Ascending aorta (tissue), 2 donors: ENCODE measurements at regions not wholly inside any gene's neighbourhood (a gene's known extent, or its start where the extent isn't known, plus 50 kb on each side); places are given as distances from the start of the nearest gene placed in this dataset.
"Not testable (repeated sequence)": the region's sequence is repeated elsewhere in the genome, so short reads cannot be mapped to it uniquely, and the experiment has no call there.

ENCODE experiments used
- DNase-seq, 2 donors: peaks; one replicate each; pipeline ENCODE4 v3.0.0-alpha.2; 2019; ENCODE audit warnings: low spot score in 2 of 2
- H3K27ac ChIP-seq, 2 donors: fragments of 200-600 bp; sonication (generic); one replicate each; pipeline ENCODE4 v1.5.1; 2016 to 2017; ENCODE audit warnings: mild to moderate bottlenecking in 1 of 2
- H3K27me3 ChIP-seq: fragments of 200-600 bp; sonication (generic); one replicate; pipeline ENCODE4 v1.5.1; 2017
- H3K36me3 ChIP-seq, 2 donors: fragments of 200-600 bp; sonication (generic); one replicate each; pipeline ENCODE4 v1.5.1; 2016
- H3K4me1 ChIP-seq, 2 donors: fragments of 200-600 bp; sonication (generic); one replicate each; pipeline ENCODE4 v1.5.1; 2016 to 2017; ENCODE audit warnings: mild to moderate bottlenecking in 1 of 2
- H3K4me3 ChIP-seq, 2 donors: fragments of 200-600 bp; sonication (generic); one replicate each; pipeline ENCODE4 v1.5.1; 2016 to 2017; ENCODE audit warnings: mild to moderate bottlenecking in 1 of 2
- H3K9me3 ChIP-seq, 2 donors: fragments of 200-600 bp; sonication (generic); one replicate each; pipeline ENCODE4 v1.5.1; 2016
- intact Hi-C: fragments of 100-400 bp; cut with DNase I; formaldehyde crosslinking; loops from one replicate; pipeline ENCODE4 v1.15.1; 2023
- TF ChIP-seq, protein P1 (sequence below), 3 experiments: fragments of 200-600 bp in 2 of 3; fragments of 450-650 bp in 1 of 3; sonication (generic) in 2 of 3; IDR thresholded peaks; one replicate each; pipeline ENCODE4 v1.5.1; 2016 to 2019; ENCODE audit warnings: antibody characterized with exemption in 3 of 3, mild to moderate bottlenecking in 1 of 3, moderate library complexity in 1 of 3

GRCh38 chrX:63581906-63582305, 203.1 kb downstream of the ARHGEF9 start:
- Histone ChIP-seq H3K36me3 (no peaks in the 10 kb centered on the region), H3K4me1 (no peaks in the 10 kb centered on the region), H3K4me3 (no peak overlapping the region), H3K27me3 (no peaks in the 10 kb centered on the region), H3K9me3 (no peaks in the 10 kb centered on the region), H3K27ac (no peak overlapping the region)
- no peak for DNase-seq
- intact Hi-C loops, result no loop called here
- TF ChIP-seq, protein P1, sequence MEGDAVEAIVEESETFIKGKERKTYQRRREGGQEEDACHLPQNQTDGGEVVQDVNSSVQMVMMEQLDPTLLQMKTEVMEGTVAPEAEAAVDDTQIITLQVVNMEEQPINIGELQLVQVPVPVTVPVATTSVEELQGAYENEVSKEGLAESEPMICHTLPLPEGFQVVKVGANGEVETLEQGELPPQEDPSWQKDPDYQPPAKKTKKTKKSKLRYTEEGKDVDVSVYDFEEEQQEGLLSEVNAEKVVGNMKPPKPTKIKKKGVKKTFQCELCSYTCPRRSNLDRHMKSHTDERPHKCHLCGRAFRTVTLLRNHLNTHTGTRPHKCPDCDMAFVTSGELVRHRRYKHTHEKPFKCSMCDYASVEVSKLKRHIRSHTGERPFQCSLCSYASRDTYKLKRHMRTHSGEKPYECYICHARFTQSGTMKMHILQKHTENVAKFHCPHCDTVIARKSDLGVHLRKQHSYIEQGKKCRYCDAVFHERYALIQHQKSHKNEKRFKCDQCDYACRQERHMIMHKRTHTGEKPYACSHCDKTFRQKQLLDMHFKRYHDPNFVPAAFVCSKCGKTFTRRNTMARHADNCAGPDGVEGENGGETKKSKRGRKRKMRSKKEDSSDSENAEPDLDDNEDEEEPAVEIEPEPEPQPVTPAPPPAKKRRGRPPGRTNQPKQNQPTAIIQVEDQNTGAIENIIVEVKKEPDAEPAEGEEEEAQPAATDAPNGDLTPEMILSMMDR (IDR thresholded peaks at IDR 0.05), result no peak

- intact Hi-C loops, result no loop called here
- H3K36me3 ChIP-seq, result no peaks in the 10 kb centered on the region
- H3K4me1 ChIP-seq, result no peaks in the 10 kb centered on the region
- DNase-seq, result no peak
- H3K27me3 ChIP-seq, result no peaks in the 10 kb centered on the region
- no peak overlapping the region for H3K4me3 ChIP-seq
- no peaks in the 10 kb centered on the region for H3K9me3 ChIP-seq
- no peak overlapping the region for H3K27ac ChIP-seq
- TF ChIP-seq, protein P1 (IDR thresholded peaks at IDR 0.05), result no peak
Observed at GRCh38 chrX:63581398-63581797, 203.6 kb downstream of the ARHGEF9 start.

DNA sequence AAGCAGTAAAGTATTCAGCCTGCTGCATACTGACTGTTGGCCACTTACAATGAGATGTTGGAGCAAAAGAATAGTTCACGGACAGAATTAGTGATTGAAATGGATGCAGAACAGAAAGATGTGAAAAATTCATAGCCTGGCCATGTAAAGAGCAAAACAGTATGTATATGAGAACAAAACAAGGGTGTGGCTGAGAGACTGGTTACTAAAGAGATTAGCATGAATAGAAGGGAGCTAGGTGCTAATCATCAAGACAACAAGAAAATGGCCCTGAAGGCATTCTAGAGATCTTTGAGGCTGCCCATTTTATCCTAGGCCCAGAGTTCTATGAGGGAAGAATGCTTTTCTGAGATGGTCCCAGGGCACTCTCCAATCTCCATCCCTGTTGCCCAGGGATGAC, 208.5 kb downstream of the ARHGEF9 start:
- no peaks in the 10 kb centered on the region for H3K9me3 ChIP-seq
- TF ChIP-seq, protein P1 (IDR thresholded peaks at IDR 0.05), result no peak
- H3K27ac ChIP-seq, result no peak overlapping the region
- intact Hi-C loops, result no loop called here
- H3K4me1 ChIP-seq, result no peaks in the 10 kb centered on the region
- no peaks in the 10 kb centered on the region for H3K36me3 ChIP-seq
- H3K27me3 ChIP-seq, result no peaks in the 10 kb centered on the region
- DNase-seq, result no peak
- H3K4me3 ChIP-seq, result no peak overlapping the region

DNA sequence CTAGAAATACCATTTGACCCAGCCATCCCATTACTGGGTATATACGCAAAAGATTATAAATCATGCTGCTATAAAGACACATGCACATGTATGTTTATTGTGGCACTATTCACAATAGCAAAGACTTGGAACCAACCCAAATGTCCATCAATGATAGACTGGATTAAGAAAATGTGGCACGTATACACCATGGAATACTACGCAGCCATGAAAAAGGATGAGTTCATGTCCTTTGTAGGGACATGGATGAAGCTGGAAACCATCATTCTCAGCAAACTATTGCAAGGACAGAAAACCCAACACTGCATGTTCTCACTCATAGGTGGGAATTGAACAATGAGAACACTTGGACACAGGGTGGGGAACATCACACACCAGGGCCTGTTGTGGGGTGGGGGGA, 209.3 kb downstream of the ARHGEF9 start:
- H3K27me3 ChIP-seq, H3K4me1 ChIP-seq, H3K9me3 ChIP-seq, H3K36me3 ChIP-seq, intact Hi-C loops, H3K27ac ChIP-seq, DNase-seq, H3K4me3 ChIP-seq: not testable (repeated sequence)

- H3K27me3 ChIP-seq, result no peaks in the 10 kb centered on the region
- TF ChIP-seq, protein P1 (IDR thresholded peaks at IDR 0.05), result no peak
- H3K4me1 ChIP-seq, result no peaks in the 10 kb centered on the region
- no peaks in the 10 kb centered on the region for H3K36me3 ChIP-seq
- peaks cover 0 to 4% of the 10 kb centered on the region in 2 donors for H3K9me3 ChIP-seq
- DNase-seq, result no peak
- intact Hi-C loops, result loop anchor here (10.0 kb wide), 1 partner anchor 98 kb away; no protein-coding TSS in a partner anchor
- no peak overlapping the region for H3K4me3 ChIP-seq
- H3K27ac ChIP-seq, result no peak overlapping the region
Observed at GRCh38 chrX:63566856-63567255, 215.7 kb upstream of the SPIN4 start.

- intact Hi-C loops, result loop anchor here (2.0 to 10.0 kb wide), 5 partner anchors 49 to 646 kb away; partner anchors contain the start of genes AMER1 and SPIN4
- Histone ChIP-seq H3K4me3 (peak overlapping the region; percentile 61 to 78), H3K4me1 (no peaks in the 10 kb centered on the region), H3K9me3 (peaks cover 0 to 4% of the 10 kb centered on the region in 2 donors), H3K27me3 (no peaks in the 10 kb centered on the region), H3K36me3 (no peaks in the 10 kb centered on the region), H3K27ac (peak overlapping the region in 1 of 2 donors; percentile 73)
- TF ChIP-seq, protein P1 (IDR thresholded peaks at IDR 0.05), result no peak
- no peak for DNase-seq
Observed at GRCh38 chrX:63561425-63561824, 210.3 kb upstream of the SPIN4 start.
